WTC11 (cell line): ENCODE measurements at regions not wholly inside any gene's neighbourhood (a gene's known extent, or its start where the extent isn't known, plus 50 kb on each side); places are given as distances from the start of the nearest gene placed in this dataset.

ENCODE experiments used
- ATAC-seq: fragments of 200-7000 bp; cut with Tn5 transposase; 2 replicates; pipeline ENCODE4 v1.10.0; 2021; ENCODE audit warnings: mild to moderate bottlenecking, moderate library complexity
- CTCF ChIA-PET: fragments of 300-600 bp; sonication (Branson Sonifier 250); formaldehyde crosslinking; loops from one replicate; lab custom pipeline; 2021; ENCODE audit warnings: antibody characterized with exemption; lab: Charles Lee
- POLR2A ChIA-PET: fragments of 350-600 bp; sonication (Branson Sonifier 250); formaldehyde crosslinking; loops from one replicate; lab custom pipeline; 2021; ENCODE audit warnings: antibody characterized with exemption; lab: Charles Lee
- DNase-seq: peaks from one replicate; pipeline ENCODE4 v3.0.0; 2021; ENCODE audit warnings: low spot score
- H3K27ac Mint-ChIP-seq: 2 replicates; pipeline ENCODE4 v1.8.0; 2021; ENCODE audit warnings: mixed read lengths
- H3K27me3 Mint-ChIP-seq: 2 replicates; pipeline ENCODE4 v1.8.0; 2021; ENCODE audit warnings: low read depth, mild to moderate bottlenecking, moderate library complexity, mixed read lengths
- H3K36me3 Mint-ChIP-seq: 2 replicates; pipeline ENCODE4 v1.8.0; 2021; ENCODE audit warnings: mixed read lengths
- H3K4me1 Mint-ChIP-seq: 2 replicates; pipeline ENCODE4 v1.8.0; 2022; ENCODE audit warnings: mixed read lengths
- H3K4me3 Mint-ChIP-seq: 2 replicates; pipeline ENCODE4 v1.8.0; 2021; ENCODE audit warnings: mild to moderate bottlenecking, moderate library complexity, mixed read lengths
- H3K9me3 Mint-ChIP-seq: 2 replicates; pipeline ENCODE4 v1.8.0; 2021; ENCODE audit warnings: mixed read lengths
- AFF4 ChIP-seq: sonication (generic); formaldehyde crosslinking; IDR thresholded peaks from 2 replicates; pipeline ENCODE4 v1.8.1; 2023; ENCODE audit warnings: mild to moderate bottlenecking, missing genetic modification reagents, borderline replicate concordance
- ARID4B ChIP-seq: sonication (generic); formaldehyde crosslinking; IDR thresholded peaks from 2 replicates; pipeline ENCODE4 v1.8.0; 2023; ENCODE audit warnings: missing genetic modification reagents, mild to moderate bottlenecking, borderline replicate concordance
- ATF1 ChIP-seq: sonication (generic); formaldehyde crosslinking; IDR thresholded peaks from 2 replicates; pipeline ENCODE4 v1.8.1; 2023; ENCODE audit warnings: mild to moderate bottlenecking, moderate library complexity, missing genetic modification reagents
- E2F4 ChIP-seq: sonication (generic); formaldehyde crosslinking; IDR thresholded peaks from 2 replicates; pipeline ENCODE4 v1.8.1; 2022; ENCODE audit warnings: low read depth, mild to moderate bottlenecking, moderate library complexity, missing genetic modification reagents, borderline replicate concordance
- ERG ChIP-seq: fragments of 250-450 bp; sonication (Bioruptor Pico); IDR thresholded peaks from 2 replicates; pipeline ENCODE4 v1.8.0; 2021; ENCODE audit warnings: mild to moderate bottlenecking
- HMGA2 ChIP-seq: fragments of 250-450 bp; sonication (Bioruptor Pico); IDR thresholded peaks from 2 replicates; pipeline ENCODE4 v1.4.0; 2021; ENCODE audit warnings: mild to moderate bottlenecking, moderate library complexity
- MXD4 ChIP-seq: fragments of 250-450 bp; sonication (Bioruptor Pico); IDR thresholded peaks from 2 replicates; pipeline ENCODE4 v1.8.0; 2021; ENCODE audit warnings: mild to moderate bottlenecking, moderate library complexity, borderline replicate concordance
- NFE2L1 ChIP-seq: sonication (generic); formaldehyde crosslinking; IDR thresholded peaks from 2 replicates; pipeline ENCODE4 v1.8.1; 2023; ENCODE audit warnings: missing genetic modification reagents
- NR2C2 ChIP-seq: sonication (generic); formaldehyde crosslinking; IDR thresholded peaks from 2 replicates; pipeline ENCODE4 v1.8.0; 2022; ENCODE audit warnings: mild to moderate bottlenecking, missing genetic modification reagents
- NR3C1 ChIP-seq: sonication (generic); formaldehyde crosslinking; conservative IDR thresholded peaks from 2 replicates; pipeline ENCODE4 v1.8.1; 2023; ENCODE audit warnings: low read depth, mild to moderate bottlenecking, missing genetic modification reagents
- TEAD4 ChIP-seq: sonication (generic); formaldehyde crosslinking; IDR thresholded peaks from 2 replicates; pipeline ENCODE4 v1.8.0; 2022; ENCODE audit warnings: mild to moderate bottlenecking, missing genetic modification reagents
- ZBTB21 ChIP-seq: sonication (generic); formaldehyde crosslinking; IDR thresholded peaks from 2 replicates; pipeline ENCODE4 v1.8.1; 2023; ENCODE audit warnings: mild to moderate bottlenecking, missing genetic modification reagents, borderline replicate concordance
- ZBTB43 ChIP-seq: sonication (generic); formaldehyde crosslinking; IDR thresholded peaks from 2 replicates; pipeline ENCODE4 v1.8.1; 2023; ENCODE audit warnings: mild to moderate bottlenecking, missing genetic modification reagents
- ZNF138 ChIP-seq: sonication (generic); formaldehyde crosslinking; conservative IDR thresholded peaks from 2 replicates; pipeline ENCODE4 v1.8.1; 2022; ENCODE audit warnings: mild to moderate bottlenecking, moderate library complexity, missing genetic modification reagents
- ZNF416 ChIP-seq: fragments of 250-450 bp; sonication (Bioruptor Pico); IDR thresholded peaks from 2 replicates; pipeline ENCODE4 v1.9.0; 2021; ENCODE audit warnings: mild to moderate bottlenecking, inconsistent platforms
- ZNF671 ChIP-seq: fragments of 250-450 bp; sonication (Bioruptor Pico); IDR thresholded peaks from 2 replicates; pipeline ENCODE4 v1.8.0; 2021; ENCODE audit warnings: mild to moderate bottlenecking
- TF ChIP-seq, protein P1 (sequence below): sonication (generic); formaldehyde crosslinking; conservative IDR thresholded peaks from 2 replicates; pipeline ENCODE4 v1.8.1; 2023; ENCODE audit warnings: mild to moderate bottlenecking, low read depth, missing genetic modification reagents, moderate library complexity
- TF ChIP-seq, protein P2 (sequence below): fragments of 250-450 bp; sonication (Bioruptor Pico); IDR thresholded peaks from 2 replicates; pipeline ENCODE4 v1.9.0; 2021; ENCODE audit warnings: mild to moderate bottlenecking

- CTCF ChIA-PET: no interaction called here
- no peaks in the 10 kb centered on the region for H3K27me3 Mint-ChIP-seq
- DNase-seq (no peak), ATAC-seq (no peak)
- H3K9me3 Mint-ChIP-seq: no peaks in the 10 kb centered on the region
- H3K4me3 Mint-ChIP-seq: no peak overlapping the region
- POLR2A ChIA-PET: no interaction called here
- H3K27ac Mint-ChIP-seq: no peak overlapping the region
- H3K36me3 Mint-ChIP-seq: no peaks in the 10 kb centered on the region
- H3K4me1 Mint-ChIP-seq: no peaks in the 10 kb centered on the region
- no peak for TF ChIP-seq NR3C1 (CRISPR knock-in tag)
- no peak for TF ChIP-seq NR2C2 (CRISPR knock-in tag)
- no peak for TF ChIP-seq AFF4 (CRISPR knock-in tag)
These were observed 321.6 kb upstream of the PCDH10 start for GRCh38 chr4:132827522-132827921.

DNA sequence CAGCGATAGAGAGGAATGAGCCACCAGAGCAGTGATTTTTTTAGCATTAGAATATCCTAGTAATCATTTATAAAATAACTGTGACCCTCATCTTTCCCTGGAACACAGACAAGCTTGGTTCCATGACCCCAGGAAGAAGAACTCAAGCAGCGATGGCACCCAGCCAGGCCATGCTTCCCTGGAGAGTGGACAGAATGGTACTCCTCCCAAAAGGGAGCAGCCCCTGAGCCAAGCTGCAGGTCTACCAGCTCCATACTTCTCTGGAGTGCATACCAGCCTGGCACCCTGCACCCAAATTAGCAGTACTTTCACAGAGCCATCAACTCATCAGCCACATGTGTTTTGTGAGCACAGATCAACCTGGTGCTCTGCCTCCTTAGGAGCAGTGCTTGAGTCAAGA is 310.9 kb upstream of the PCDH10 start:
- H3K4me1 Mint-ChIP-seq: no peaks in the 10 kb centered on the region
- TF ChIP-seq NR3C1 (CRISPR knock-in tag) (no peak), ARID4B (no peak)
- TF ChIP-seq, protein P1, sequence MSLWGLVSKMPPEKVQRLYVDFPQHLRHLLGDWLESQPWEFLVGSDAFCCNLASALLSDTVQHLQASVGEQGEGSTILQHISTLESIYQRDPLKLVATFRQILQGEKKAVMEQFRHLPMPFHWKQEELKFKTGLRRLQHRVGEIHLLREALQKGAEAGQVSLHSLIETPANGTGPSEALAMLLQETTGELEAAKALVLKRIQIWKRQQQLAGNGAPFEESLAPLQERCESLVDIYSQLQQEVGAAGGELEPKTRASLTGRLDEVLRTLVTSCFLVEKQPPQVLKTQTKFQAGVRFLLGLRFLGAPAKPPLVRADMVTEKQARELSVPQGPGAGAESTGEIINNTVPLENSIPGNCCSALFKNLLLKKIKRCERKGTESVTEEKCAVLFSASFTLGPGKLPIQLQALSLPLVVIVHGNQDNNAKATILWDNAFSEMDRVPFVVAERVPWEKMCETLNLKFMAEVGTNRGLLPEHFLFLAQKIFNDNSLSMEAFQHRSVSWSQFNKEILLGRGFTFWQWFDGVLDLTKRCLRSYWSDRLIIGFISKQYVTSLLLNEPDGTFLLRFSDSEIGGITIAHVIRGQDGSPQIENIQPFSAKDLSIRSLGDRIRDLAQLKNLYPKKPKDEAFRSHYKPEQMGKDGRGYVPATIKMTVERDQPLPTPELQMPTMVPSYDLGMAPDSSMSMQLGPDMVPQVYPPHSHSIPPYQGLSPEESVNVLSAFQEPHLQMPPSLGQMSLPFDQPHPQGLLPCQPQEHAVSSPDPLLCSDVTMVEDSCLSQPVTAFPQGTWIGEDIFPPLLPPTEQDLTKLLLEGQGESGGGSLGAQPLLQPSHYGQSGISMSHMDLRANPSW (CRISPR knock-in tag): no peak
- H3K36me3 Mint-ChIP-seq: peaks cover 12% of the 10 kb centered on the region
- H3K27ac Mint-ChIP-seq: no peak overlapping the region
- ChIA-PET CTCF (no interaction called here), POLR2A (no interaction called here)
- H3K4me3 Mint-ChIP-seq: no peak overlapping the region
- no peak for DNase-seq
- no peaks in the 10 kb centered on the region for H3K27me3 Mint-ChIP-seq
- H3K9me3 Mint-ChIP-seq: peaks cover 19% of the 10 kb centered on the region
- ATAC-seq: no peak

GRCh38 chr4:132839070-132839469 is 310.0 kb upstream of the PCDH10 start:
- no peaks in the 10 kb centered on the region for H3K4me1 Mint-ChIP-seq
- DNase-seq (no peak), ATAC-seq (no peak)
- ChIA-PET POLR2A (no interaction called here), CTCF (no interaction called here)
- H3K36me3 Mint-ChIP-seq: peaks cover 12% of the 10 kb centered on the region
- peaks cover 19% of the 10 kb centered on the region for H3K9me3 Mint-ChIP-seq
- H3K4me3 Mint-ChIP-seq: no peak overlapping the region
- TF ChIP-seq ERG (CRISPR knock-in tag) (no peak), MXD4 (CRISPR knock-in tag) (no peak), TEAD4 (CRISPR knock-in tag) (no peak), E2F4 (no peak), ZNF671 (CRISPR knock-in tag) (no peak), HMGA2 (CRISPR knock-in tag) (no peak), ZNF416 (CRISPR knock-in tag) (no peak), NFE2L1 (CRISPR knock-in tag) (no peak), ZBTB43 (CRISPR knock-in tag) (no peak), ATF1 (CRISPR knock-in tag) (no peak), ZBTB21 (CRISPR knock-in tag) (no peak), ZNF138 (no peak)
- TF ChIP-seq, protein P2, sequence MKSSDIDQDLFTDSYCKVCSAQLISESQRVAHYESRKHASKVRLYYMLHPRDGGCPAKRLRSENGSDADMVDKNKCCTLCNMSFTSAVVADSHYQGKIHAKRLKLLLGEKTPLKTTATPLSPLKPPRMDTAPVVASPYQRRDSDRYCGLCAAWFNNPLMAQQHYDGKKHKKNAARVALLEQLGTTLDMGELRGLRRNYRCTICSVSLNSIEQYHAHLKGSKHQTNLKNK: no peak
- H3K27me3 Mint-ChIP-seq: no peaks in the 10 kb centered on the region
- no peak overlapping the region for H3K27ac Mint-ChIP-seq
